Breast epithelium (tissue), 4 donors: ENCODE measurements at regions not wholly inside any gene's neighbourhood (a gene's known extent, or its start where the extent isn't known, plus 50 kb on each side); places are given as distances from the start of the nearest gene placed in this dataset.

ENCODE experiments used
- DNase-seq, 2 donors: peaks; one replicate each; pipeline ENCODE4 v3.0.0-alpha.2; 2019; ENCODE audit warnings: low spot score in 2 of 2
- H3K27ac ChIP-seq, 2 donors: fragments of 200-600 bp; sonication (generic) in 1 of 2; one replicate each; pipeline ENCODE4 v1.5.1; 2016 to 2019; ENCODE audit warnings: mild to moderate bottlenecking in 1 of 2
- H3K27me3 ChIP-seq, 2 donors: fragments of 200-600 bp; sonication (generic) in 1 of 2; one replicate each; pipeline versions ENCODE4 v1.5.1 to v1.6.0; 2017 to 2019; ENCODE audit warnings: control low read depth in 1 of 2, mild to moderate bottlenecking in 1 of 2
- H3K36me3 ChIP-seq: fragments of 200-600 bp; one replicate; pipeline ENCODE4 v1.5.1; 2019
- H3K4me1 ChIP-seq, 2 donors: fragments of 200-600 bp; sonication (generic); one replicate each; pipeline ENCODE4 v1.5.1; 2016 to 2019; ENCODE audit warnings: control low read depth in 1 of 2
- H3K4me3 ChIP-seq, 3 donors: fragments of 200-600 bp; sonication (generic); 1 replicate in 2 of 3; 2 replicates in 1 of 3; pipeline ENCODE4 v1.5.1; 2016 to 2019; ENCODE audit warnings: mild to moderate bottlenecking in 3 of 3, moderate library complexity in 2 of 3
- H3K9me3 ChIP-seq, 2 donors: fragments of 200-600 bp; sonication (generic) in 1 of 2; one replicate each; pipeline ENCODE4 v1.5.1; 2016 to 2019; ENCODE audit warnings: control low read depth in 1 of 2
- CTCF ChIP-seq, 3 donors: fragments of 450-650 bp; IDR thresholded peaks; one replicate each; pipeline ENCODE4 v1.5.1; 2016 to 2017; ENCODE audit warnings: antibody characterized with exemption in 3 of 3, mild to moderate bottlenecking in 3 of 3, moderate library complexity in 3 of 3
- POLR2A ChIP-seq: fragments of 450-650 bp; IDR thresholded peaks from one replicate; pipeline ENCODE4 v1.6.1; 2016; ENCODE audit warnings: antibody characterized with exemption, mild to moderate bottlenecking, moderate library complexity
- POLR2AphosphoS5 ChIP-seq, 3 donors: sonication (generic); formaldehyde crosslinking; IDR thresholded peaks; one replicate each; pipeline ENCODE4 v1.6.1; 2017; ENCODE audit warnings: antibody characterized with exemption in 3 of 3
- intact Hi-C: fragments of 100-400 bp; cut with DNase I; formaldehyde crosslinking; loops from one replicate; pipeline ENCODE4 v1.15.1; 2023; ENCODE audit warnings: low total_unique reads

DNA sequence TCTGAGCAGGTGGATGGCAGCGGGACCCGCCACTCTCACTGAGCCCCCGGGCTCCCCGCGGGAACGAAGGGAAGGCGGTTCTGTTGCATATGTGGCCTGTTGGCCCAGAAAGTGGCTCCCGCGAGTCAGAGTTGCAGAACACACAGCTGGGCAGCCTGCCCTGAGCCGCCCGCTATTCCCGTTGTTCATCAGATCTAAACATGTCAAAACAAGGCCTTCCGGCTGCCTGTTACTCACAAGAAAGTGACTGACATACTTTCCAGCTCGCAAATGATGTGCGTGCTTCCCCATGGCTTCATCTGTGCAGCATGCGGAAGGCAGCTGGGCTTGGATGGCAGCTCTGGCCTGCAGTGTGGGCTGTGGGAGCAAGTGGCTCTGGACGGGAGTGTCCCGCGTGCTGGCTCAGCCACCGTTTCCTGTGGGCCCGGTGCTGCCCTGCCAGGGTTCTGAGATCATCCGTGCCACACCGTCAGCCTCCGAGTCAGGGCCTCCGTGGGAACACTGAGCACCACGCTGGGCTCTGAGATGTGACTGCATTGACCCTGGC is 227.3 kb downstream of the ERMARD start:
- DNase-seq: peak; percentile 41 to 49
- H3K27ac ChIP-seq: peak overlapping the region in 1 of 2 donors; percentile 58

GRCh38 chr6:169977434-169978265 is 226.2 kb downstream of the ERMARD start:
- peaks cover 0 to 16% of the 10 kb centered on the region in 2 donors for H3K27me3 ChIP-seq
- peak in 1 of 2 donors; percentile 30 for DNase-seq
- no peaks in the 10 kb centered on the region for H3K4me1 ChIP-seq
- no peak overlapping the region for H3K4me3 ChIP-seq
- no peaks in the 10 kb centered on the region for H3K36me3 ChIP-seq
- H3K9me3 ChIP-seq: no peaks in the 10 kb centered on the region
- H3K27ac ChIP-seq: no peak overlapping the region
- intact Hi-C loops: no loop called here
- TF ChIP-seq POLR2AphosphoS5 (IDR thresholded peaks at IDR 0.05) (no peak), POLR2A (no peak), CTCF (IDR thresholded peaks at IDR 0.05) (no peak)

More for the DNA sequence above, 227.3 kb downstream of the ERMARD start:
- Histone ChIP-seq H3K4me3 (no peak overlapping the region), H3K9me3 (no peaks in the 10 kb centered on the region), H3K36me3 (no peaks in the 10 kb centered on the region), H3K4me1 (no peaks in the 10 kb centered on the region), H3K27me3 (peaks cover 0 to 16% of the 10 kb centered on the region in 2 donors)
- TF ChIP-seq POLR2AphosphoS5 (IDR thresholded peaks at IDR 0.05): no peak
- no peak for TF ChIP-seq POLR2A
- no peak for TF ChIP-seq CTCF (IDR thresholded peaks at IDR 0.05)
- intact Hi-C loops: no loop called here

- Histone ChIP-seq H3K27ac (no peak overlapping the region), H3K4me1 (no peaks in the 10 kb centered on the region), H3K9me3 (no peaks in the 10 kb centered on the region), H3K27me3 (peaks cover 0 to 16% of the 10 kb centered on the region in 2 donors), H3K4me3 (no peak overlapping the region), H3K36me3 (no peaks in the 10 kb centered on the region)
- intact Hi-C loops: no loop called here
- peak in 1 of 2 donors; percentile 46 for DNase-seq
- TF ChIP-seq CTCF (IDR thresholded peaks at IDR 0.05) (no peak), POLR2AphosphoS5 (IDR thresholded peaks at IDR 0.05) (no peak), POLR2A (no peak)
Measured at GRCh38 chr6:169976301-169977081, 225.1 kb downstream of the ERMARD start.

DNA sequence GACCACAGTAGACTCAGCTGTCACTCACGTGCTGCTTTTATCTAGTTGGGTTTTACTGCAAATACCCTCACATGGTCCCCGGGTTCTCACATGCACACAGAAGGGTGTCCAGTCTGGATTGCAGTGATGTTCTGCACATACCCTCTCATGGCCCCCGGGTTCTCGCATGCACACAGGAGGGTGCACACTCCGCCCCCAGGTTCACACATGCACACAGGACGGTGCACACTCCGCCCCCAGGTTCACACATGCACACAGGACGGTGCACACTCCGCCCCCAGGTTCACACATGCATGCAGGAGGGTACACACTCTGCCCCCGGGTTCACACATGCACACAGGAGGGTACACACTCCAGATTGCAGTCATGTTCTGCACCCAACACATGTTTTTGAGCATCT is 224.3 kb downstream of the ERMARD start:
- no peak for TF ChIP-seq POLR2A
- no peak for TF ChIP-seq CTCF (IDR thresholded peaks at IDR 0.05)
- TF ChIP-seq POLR2AphosphoS5 (IDR thresholded peaks at IDR 0.05): no peak
- Histone ChIP-seq H3K27me3 (peaks cover 0 to 16% of the 10 kb centered on the region in 2 donors), H3K4me3 (no peak overlapping the region), H3K36me3 (no peaks in the 10 kb centered on the region), H3K9me3 (no peaks in the 10 kb centered on the region), H3K4me1 (no peaks in the 10 kb centered on the region), H3K27ac (no peak overlapping the region)
- peak in 1 of 2 donors; percentile 27 for DNase-seq
- intact Hi-C loops: no loop called here
